T-helper 22 cell (primary cell): ENCODE measurements at regions not wholly inside any gene's neighbourhood (a gene's known extent, or its start where the extent isn't known, plus 50 kb on each side); places are given as distances from the start of the nearest gene placed in this dataset.
"Not testable (repeated sequence)": the region's sequence is repeated elsewhere in the genome, so short reads cannot be mapped to it uniquely, and the experiment has no call there.

Experiments used
- DNase-seq: peaks from one replicate; pipeline ENCODE4 v3.0.0-alpha.2; 2020; ENCODE audit warnings: low read depth

DNA sequence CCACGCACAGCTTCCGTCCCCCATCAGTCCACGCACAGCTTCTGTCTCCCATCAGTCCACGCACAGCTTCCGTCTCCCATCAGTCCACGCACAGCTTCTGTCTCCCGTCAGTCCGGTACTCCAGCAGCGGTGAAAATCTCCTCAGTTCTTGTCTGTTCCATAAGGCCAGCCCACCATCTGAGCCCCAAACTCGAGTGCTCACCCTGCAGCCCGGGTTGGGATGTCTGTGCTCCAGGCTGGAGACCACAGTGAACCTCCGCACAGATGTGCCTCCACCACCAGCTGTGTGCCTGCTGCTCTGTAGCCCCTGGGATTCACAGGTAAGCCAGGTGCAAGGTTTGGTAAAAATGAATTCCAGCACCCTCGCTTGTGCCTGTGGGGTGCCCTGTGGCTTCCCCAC is 258.6 kb downstream of the NPHP4 start:
- DNase-seq: no peak

GRCh38 chr1:5731110-5731423 is 261.2 kb downstream of the NPHP4 start:
- no peak for DNase-seq

- DNase-seq: no peak
Measured at GRCh38 chr1:5730272-5731109, 261.7 kb downstream of the NPHP4 start.

DNA sequence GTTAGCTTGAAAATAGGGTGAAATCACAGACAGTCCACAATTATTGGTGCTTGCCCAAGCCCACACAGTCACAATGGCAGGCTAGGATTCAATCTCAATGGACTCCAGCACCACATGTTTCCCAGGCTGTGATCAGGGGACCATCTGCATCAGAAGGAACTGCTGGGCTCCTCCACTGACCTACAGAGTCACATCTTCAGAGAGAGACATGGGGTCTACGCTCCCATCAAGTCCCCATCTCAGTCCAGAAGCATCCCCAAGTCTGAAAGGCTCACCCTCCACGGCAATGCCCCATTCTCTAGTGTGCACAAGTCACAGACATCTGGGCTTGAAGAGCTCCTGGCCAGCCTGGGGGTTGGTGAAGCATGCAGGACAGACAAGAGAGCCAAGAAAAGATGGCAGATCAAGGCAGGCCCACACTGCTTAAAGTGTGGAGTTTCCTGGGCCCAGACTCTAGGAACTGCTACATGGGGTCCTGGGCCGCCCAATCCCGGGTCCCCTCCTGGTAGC is 262.5 kb downstream of the NPHP4 start:
- no peak for DNase-seq

GRCh38 chr1:5728663-5729355 is 263.4 kb downstream of the NPHP4 start:
- no peak for DNase-seq

- DNase-seq: no peak
Measured at GRCh38 chr1:5727871-5728643, 264.2 kb downstream of the NPHP4 start.

DNA sequence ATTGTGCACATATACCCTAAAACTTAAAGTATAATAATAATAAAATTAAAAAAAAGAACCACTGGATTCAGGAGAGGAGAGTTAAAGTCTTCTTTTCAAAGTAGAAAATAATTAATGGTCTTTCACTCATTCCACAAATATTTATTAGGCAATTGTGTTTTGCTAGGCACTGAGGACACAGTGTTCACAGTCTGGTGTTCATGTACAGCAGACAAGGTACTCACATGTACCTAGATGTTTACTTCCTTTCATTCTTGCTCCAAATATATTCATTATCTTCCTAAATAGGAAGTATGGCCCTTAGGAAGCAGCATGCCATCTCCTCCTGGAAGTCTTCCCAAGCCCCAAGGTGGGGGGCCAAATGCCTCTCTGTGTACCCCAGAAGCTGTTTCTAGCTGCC is 265.0 kb downstream of the NPHP4 start:
- no peak for DNase-seq

DNA sequence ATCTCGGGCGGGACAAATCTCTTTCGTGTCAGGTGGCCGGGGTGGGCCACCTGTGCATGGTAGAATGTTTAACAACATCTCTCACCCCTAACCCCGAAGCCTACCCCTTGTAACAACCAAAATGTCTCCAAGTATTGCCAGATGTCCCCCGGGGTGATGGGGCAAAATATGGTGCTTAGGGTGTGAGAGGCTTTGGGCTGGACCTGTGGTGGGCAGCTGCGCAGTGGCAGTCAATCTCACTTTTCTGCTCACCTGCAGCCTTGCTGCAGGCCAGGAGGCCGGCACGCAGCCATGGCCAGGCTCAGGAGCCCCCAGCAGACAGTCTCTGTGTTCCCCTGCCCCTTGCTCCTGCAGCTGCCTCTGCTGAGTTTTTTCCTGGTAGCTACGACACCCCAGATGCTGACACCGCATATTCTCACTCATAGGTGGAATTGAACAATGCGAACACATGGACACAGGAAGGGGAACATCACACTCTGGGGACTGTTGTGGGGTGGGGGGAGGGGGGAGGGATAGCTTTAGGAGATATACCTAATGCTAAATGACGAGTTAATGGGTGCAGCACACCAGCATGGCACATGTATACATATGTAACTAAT is 265.5 kb downstream of the NPHP4 start:
- DNase-seq: not testable (repeated sequence)

- no peak for DNase-seq
Measured at GRCh38 chr1:5725855-5726585, 266.2 kb downstream of the NPHP4 start.

- DNase-seq: no peak
Measured at GRCh38 chr1:5725406-5725805, 266.8 kb downstream of the NPHP4 start.

- no peak for DNase-seq
Measured at GRCh38 chr1:5724847-5725246, 267.4 kb downstream of the NPHP4 start.

DNA sequence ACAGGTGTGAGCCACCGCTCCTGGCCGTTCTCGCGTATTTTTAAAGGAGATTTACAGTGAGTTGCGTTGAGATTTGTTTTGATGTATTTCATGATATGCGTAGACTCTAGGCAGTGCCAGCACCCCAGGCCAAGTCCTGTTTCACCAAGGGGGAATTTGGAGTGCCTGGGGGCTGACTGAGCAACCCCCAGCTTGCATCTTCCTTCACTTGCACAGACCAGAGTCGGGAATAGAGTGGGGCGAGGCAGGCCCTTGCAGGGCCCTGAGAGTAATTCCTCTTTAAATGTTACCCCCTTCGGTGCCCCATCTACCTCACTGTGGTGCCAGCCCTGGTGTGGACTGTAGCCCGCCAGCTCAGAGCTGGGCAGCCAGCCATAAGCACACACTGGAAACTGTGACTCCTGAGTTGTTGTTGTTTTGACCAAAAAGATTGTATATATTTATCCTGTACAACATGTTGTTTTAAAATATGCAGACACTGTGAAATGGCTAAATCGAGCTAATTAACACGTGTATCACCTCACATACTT is 269.5 kb downstream of the NPHP4 start:
- no peak for DNase-seq

- no peak for DNase-seq
Measured at GRCh38 chr1:5721634-5722215, 270.5 kb downstream of the NPHP4 start.

DNA sequence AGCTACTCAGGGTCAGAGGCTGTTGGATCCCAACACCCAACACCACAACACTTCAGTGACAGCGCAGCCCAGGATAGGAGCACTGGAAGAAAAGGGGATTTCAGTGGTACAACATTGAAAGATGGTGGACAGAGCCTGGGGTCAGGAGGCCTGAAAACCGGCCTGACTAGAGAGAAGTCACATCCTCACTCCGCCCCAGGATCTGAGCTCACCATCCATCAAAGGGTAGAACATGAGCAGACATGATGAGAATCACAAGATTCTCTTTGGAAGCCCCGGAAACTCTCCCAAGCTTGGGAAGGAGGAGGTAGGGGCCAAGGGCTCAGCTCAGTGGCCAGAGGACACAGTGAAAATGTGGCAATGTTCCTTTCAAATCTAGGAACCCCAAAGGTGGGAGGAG is 271.3 kb downstream of the NPHP4 start:
- no peak for DNase-seq

GRCh38 chr1:5720484-5720883 is 271.7 kb downstream of the NPHP4 start:
- DNase-seq: no peak

DNA sequence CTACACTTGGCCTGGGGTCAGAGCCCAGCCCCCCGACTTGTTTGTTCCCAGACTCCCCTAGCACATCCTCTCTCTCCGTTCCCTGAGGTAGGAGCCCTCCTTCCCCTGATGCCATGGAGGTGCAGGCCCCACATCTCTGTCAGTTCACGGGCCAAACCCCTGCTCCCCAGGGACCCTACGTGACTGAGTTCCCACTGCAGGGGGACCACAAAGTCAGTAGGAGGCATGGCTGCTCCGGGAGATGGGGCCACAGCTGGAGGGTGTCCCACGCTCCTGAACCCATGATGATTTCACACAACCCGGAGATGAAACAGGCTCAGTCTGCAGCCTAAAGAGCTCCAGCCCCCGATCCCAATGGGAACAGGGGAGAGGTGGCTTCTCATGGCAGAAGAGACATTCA is 272.2 kb downstream of the NPHP4 start:
- no peak for DNase-seq

GRCh38 chr1:5718831-5719632 is 273.2 kb downstream of the NPHP4 start:
- no peak for DNase-seq

DNA sequence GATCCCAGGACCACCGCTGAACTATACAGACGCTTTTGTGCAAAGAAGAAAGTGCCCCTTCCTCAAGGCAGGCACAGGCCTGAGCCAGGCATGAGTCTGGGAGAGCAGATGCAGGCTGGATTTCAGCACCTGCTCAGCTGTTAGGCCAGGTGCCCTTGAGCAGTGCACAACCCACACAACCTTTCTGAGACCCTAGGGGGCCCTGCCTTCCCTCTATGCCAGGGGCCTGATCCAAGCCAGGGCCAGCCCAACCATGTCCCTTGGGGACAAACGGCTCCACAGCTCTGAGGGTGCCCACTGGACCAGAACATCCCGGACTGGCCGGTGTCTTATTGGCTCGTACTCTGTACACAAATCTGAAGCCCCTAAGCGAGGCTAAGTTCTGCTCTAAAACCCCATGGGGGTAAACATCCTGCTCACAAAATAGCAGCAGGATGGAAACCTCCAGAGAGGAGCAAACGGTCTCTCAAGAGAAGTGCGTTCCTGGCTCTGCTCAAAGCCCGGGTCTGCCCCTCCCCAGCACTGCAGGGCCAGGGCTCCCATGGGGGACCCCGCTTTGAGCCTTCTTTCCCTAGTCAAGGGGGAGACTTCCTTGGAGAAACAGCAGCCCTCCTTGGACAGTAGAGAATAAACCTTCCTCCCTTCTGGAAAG is 275.1 kb downstream of the NPHP4 start:
- no peak for DNase-seq

DNA sequence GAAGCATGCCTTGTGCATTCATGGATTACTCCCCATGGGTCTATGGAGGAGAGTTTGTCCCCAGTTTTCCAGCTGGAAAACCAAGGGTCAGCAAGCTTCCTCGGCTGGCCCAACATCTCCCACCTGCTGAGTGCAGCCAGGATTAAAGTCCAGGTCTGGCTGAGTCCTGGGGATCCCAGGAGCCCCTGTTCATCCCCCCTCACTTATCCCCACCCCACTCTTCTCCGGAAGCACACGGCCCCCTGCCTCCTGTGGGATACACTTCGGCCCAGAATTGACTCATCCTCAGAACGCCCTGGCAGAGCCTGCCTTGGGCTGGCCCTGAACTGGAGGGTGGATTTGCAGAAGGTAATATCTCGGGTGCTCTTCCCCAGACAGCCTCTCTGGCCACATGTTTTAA is 276.1 kb downstream of the NPHP4 start:
- no peak for DNase-seq
